ENCODE measurements at regions not wholly inside any gene's neighbourhood (a gene's known extent, or its start where the extent isn't known, plus 50 kb on each side); places are given as distances from the start of the nearest gene placed in this dataset.

DNA sequence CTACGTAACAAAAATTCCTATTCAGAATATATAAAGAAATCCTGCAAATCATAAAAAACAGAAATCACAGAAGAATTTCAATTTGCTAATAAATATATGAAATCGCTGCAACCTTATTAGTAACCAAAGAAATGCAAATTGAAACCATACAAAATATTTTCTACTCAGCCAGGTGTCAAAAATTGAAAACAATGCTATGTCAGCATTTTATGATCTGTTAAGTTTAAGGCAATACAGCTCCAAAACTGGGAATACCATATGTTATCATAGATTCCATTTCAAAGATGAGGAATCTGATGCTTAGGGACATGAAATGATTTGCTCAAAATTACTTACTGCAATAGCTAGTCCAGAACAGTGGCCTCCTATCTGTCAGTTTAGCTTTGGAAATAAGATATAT lies 168.9 kb downstream of the ID4 start:
- no peak for TF ChIP-seq EP300 (IDR thresholded peaks at IDR 0.05; ENCODE audit: low read depth)
- TF ChIP-seq, protein P1, sequence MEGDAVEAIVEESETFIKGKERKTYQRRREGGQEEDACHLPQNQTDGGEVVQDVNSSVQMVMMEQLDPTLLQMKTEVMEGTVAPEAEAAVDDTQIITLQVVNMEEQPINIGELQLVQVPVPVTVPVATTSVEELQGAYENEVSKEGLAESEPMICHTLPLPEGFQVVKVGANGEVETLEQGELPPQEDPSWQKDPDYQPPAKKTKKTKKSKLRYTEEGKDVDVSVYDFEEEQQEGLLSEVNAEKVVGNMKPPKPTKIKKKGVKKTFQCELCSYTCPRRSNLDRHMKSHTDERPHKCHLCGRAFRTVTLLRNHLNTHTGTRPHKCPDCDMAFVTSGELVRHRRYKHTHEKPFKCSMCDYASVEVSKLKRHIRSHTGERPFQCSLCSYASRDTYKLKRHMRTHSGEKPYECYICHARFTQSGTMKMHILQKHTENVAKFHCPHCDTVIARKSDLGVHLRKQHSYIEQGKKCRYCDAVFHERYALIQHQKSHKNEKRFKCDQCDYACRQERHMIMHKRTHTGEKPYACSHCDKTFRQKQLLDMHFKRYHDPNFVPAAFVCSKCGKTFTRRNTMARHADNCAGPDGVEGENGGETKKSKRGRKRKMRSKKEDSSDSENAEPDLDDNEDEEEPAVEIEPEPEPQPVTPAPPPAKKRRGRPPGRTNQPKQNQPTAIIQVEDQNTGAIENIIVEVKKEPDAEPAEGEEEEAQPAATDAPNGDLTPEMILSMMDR (IDR thresholded peaks at IDR 0.05), result no peak
